A673 (cell line): ENCODE measurements at regions not wholly inside any gene's neighbourhood (a gene's known extent, or its start where the extent isn't known, plus 50 kb on each side); places are given as distances from the start of the nearest gene placed in this dataset.

ENCODE experiments used
- CTCF ChIP-seq: fragments of 300-800, 200-600 bp; sonication (generic); conservative IDR thresholded peaks from 2 replicates; pipeline ENCODE4 v1.5.1; 2017; ENCODE audit warnings: low read depth, mild to moderate bottlenecking, antibody characterized with exemption, low read length, moderate library complexity, mixed read lengths
- EZH2 ChIP-seq: fragments of 200-600 bp; sonication (generic); IDR thresholded peaks from 2 replicates; pipeline ENCODE4 v1.6.1; 2017; ENCODE audit warnings: borderline replicate concordance, low read depth, mild to moderate bottlenecking, mixed read lengths, antibody characterized with exemption, low read length; ENCODE audit not compliant: poor library complexity, severe bottlenecking

GRCh38 chr20:4573564-4574355, 112.5 kb upstream of the PRNP start:
- TF ChIP-seq CTCF (no peak), EZH2 (no peak)
